ENCODE measurements at regions not wholly inside any gene's neighbourhood (a gene's known extent, or its start where the extent isn't known, plus 50 kb on each side); places are given as distances from the start of the nearest gene placed in this dataset.

GRCh38 chr15:37806808-37807207 lies 127.6 kb upstream of the TMCO5A start:
- intact Hi-C loops (cut with micrococcal nuclease) = no loop called here
- no peaks in the 10 kb centered on the region for H3K27me3 Mint-ChIP-seq (ENCODE audit: insufficient read depth)
- no peak overlapping the region for H3K4me3 Mint-ChIP-seq
- no peaks in the 10 kb centered on the region for H3K9me3 Mint-ChIP-seq
- no peak overlapping the region for H3K27ac Mint-ChIP-seq
- no peak for DNase-seq (ENCODE audit: low spot score)
- H3K36me3 Mint-ChIP-seq (ENCODE audit: low read depth) = no peaks in the 10 kb centered on the region
- H3K4me1 Mint-ChIP-seq (ENCODE audit: low read depth) = no peaks in the 10 kb centered on the region

GRCh38 chr15:37810381-37810780 lies 124.1 kb upstream of the TMCO5A start:
- no peaks in the 10 kb centered on the region for H3K4me1 Mint-ChIP-seq (ENCODE audit: low read depth)
- H3K27me3 Mint-ChIP-seq (ENCODE audit: insufficient read depth) = no peaks in the 10 kb centered on the region
- intact Hi-C loops (cut with micrococcal nuclease) = no loop called here

GRCh38 chr15:37813306-37813705 lies 121.1 kb upstream of the TMCO5A start:
- H3K27me3 Mint-ChIP-seq (ENCODE audit: insufficient read depth) = no peaks in the 10 kb centered on the region
- H3K4me3 Mint-ChIP-seq = no peak overlapping the region
- H3K36me3 Mint-ChIP-seq (ENCODE audit: low read depth) = no peaks in the 10 kb centered on the region
- DNase-seq (ENCODE audit: low spot score) = no peak
- H3K27ac Mint-ChIP-seq = no peak overlapping the region
- intact Hi-C loops (cut with micrococcal nuclease) = no loop called here
- H3K9me3 Mint-ChIP-seq = no peaks in the 10 kb centered on the region
- no peaks in the 10 kb centered on the region for H3K4me1 Mint-ChIP-seq (ENCODE audit: low read depth)

More at GRCh38 chr15:37810381-37810780, 124.1 kb upstream of the TMCO5A start:
- no peak for DNase-seq (ENCODE audit: low spot score)
- Mint-ChIP-seq H3K27ac (no peak overlapping the region), H3K9me3 (no peaks in the 10 kb centered on the region), H3K4me3 (no peak overlapping the region), H3K36me3 (ENCODE audit: low read depth) (no peaks in the 10 kb centered on the region)

- Mint-ChIP-seq H3K27ac (no peak overlapping the region), H3K4me3 (no peak overlapping the region), H3K9me3 (no peaks in the 10 kb centered on the region), H3K36me3 (ENCODE audit: low read depth) (no peaks in the 10 kb centered on the region), H3K4me1 (ENCODE audit: low read depth) (no peaks in the 10 kb centered on the region), H3K27me3 (ENCODE audit: insufficient read depth) (no peaks in the 10 kb centered on the region)
- no peak for DNase-seq (ENCODE audit: low spot score)
- intact Hi-C loops (cut with micrococcal nuclease) = no loop called here
These were observed 119.5 kb upstream of the TMCO5A start for GRCh38 chr15:37814847-37815515.

GRCh38 chr15:37818152-37818677 lies 116.2 kb upstream of the TMCO5A start:
- Mint-ChIP-seq H3K27me3 (ENCODE audit: insufficient read depth) (no peaks in the 10 kb centered on the region), H3K9me3 (no peaks in the 10 kb centered on the region)
- intact Hi-C loops (cut with micrococcal nuclease) = no loop called here

GRCh38 chr15:37819191-37819590 lies 115.2 kb upstream of the TMCO5A start:
- no peaks in the 10 kb centered on the region for H3K9me3 Mint-ChIP-seq
- no peaks in the 10 kb centered on the region for H3K36me3 Mint-ChIP-seq (ENCODE audit: low read depth)
- no peak for DNase-seq (ENCODE audit: low spot score)
- no peak overlapping the region for H3K27ac Mint-ChIP-seq
- H3K27me3 Mint-ChIP-seq (ENCODE audit: insufficient read depth) = no peaks in the 10 kb centered on the region
- H3K4me1 Mint-ChIP-seq (ENCODE audit: low read depth) = no peaks in the 10 kb centered on the region
- intact Hi-C loops (cut with micrococcal nuclease) = no loop called here
- H3K4me3 Mint-ChIP-seq = no peak overlapping the region

More at GRCh38 chr15:37818152-37818677, 116.2 kb upstream of the TMCO5A start:
- no peaks in the 10 kb centered on the region for H3K4me1 Mint-ChIP-seq (ENCODE audit: low read depth)
- no peak overlapping the region for H3K4me3 Mint-ChIP-seq
- no peaks in the 10 kb centered on the region for H3K36me3 Mint-ChIP-seq (ENCODE audit: low read depth)
- DNase-seq (ENCODE audit: low spot score) = no peak
- H3K27ac Mint-ChIP-seq = no peak overlapping the region

- Mint-ChIP-seq H3K27me3 (ENCODE audit: insufficient read depth) (peaks cover 3% of the 10 kb centered on the region), H3K9me3 (no peaks in the 10 kb centered on the region), H3K4me3 (no peak overlapping the region), H3K36me3 (ENCODE audit: low read depth) (no peaks in the 10 kb centered on the region), H3K27ac (no peak overlapping the region), H3K4me1 (ENCODE audit: low read depth) (no peaks in the 10 kb centered on the region)
- intact Hi-C loops (cut with micrococcal nuclease) = no loop called here
- DNase-seq (ENCODE audit: low spot score) = no peak
These were observed 113.9 kb upstream of the TMCO5A start for GRCh38 chr15:37820380-37821128.

- no peaks in the 10 kb centered on the region for H3K9me3 Mint-ChIP-seq
These were observed 110.7 kb upstream of the TMCO5A start for GRCh38 chr15:37823601-37824275.

GRCh38 chr15:37824717-37825382 lies 109.6 kb upstream of the TMCO5A start:
- peaks cover 3% of the 10 kb centered on the region for H3K27me3 Mint-ChIP-seq (ENCODE audit: insufficient read depth)
- H3K36me3 Mint-ChIP-seq (ENCODE audit: low read depth) = no peaks in the 10 kb centered on the region
- intact Hi-C loops (cut with micrococcal nuclease) = no loop called here
- no peak overlapping the region for H3K27ac Mint-ChIP-seq
- no peaks in the 10 kb centered on the region for H3K4me1 Mint-ChIP-seq (ENCODE audit: low read depth)
- H3K4me3 Mint-ChIP-seq = no peak overlapping the region
- H3K9me3 Mint-ChIP-seq = no peaks in the 10 kb centered on the region
- DNase-seq (ENCODE audit: low spot score) = no peak

More at GRCh38 chr15:37823601-37824275, 110.7 kb upstream of the TMCO5A start:
- no peaks in the 10 kb centered on the region for H3K36me3 Mint-ChIP-seq (ENCODE audit: low read depth)
- intact Hi-C loops (cut with micrococcal nuclease) = no loop called here
- H3K27me3 Mint-ChIP-seq (ENCODE audit: insufficient read depth) = peaks cover 3% of the 10 kb centered on the region
- H3K27ac Mint-ChIP-seq = no peak overlapping the region
- no peak overlapping the region for H3K4me3 Mint-ChIP-seq
- DNase-seq (ENCODE audit: low spot score) = no peak
- no peaks in the 10 kb centered on the region for H3K4me1 Mint-ChIP-seq (ENCODE audit: low read depth)

GRCh38 chr15:37837276-37837675 lies 97.2 kb upstream of the TMCO5A start:
- DNase-seq (ENCODE audit: low spot score) = no peak
- intact Hi-C loops (cut with micrococcal nuclease) = no loop called here

GRCh38 chr15:37847776-37848175 lies 86.7 kb upstream of the TMCO5A start:
- intact Hi-C loops (cut with micrococcal nuclease) = no loop called here
- H3K4me1 Mint-ChIP-seq (ENCODE audit: low read depth) = no peaks in the 10 kb centered on the region
- no peaks in the 10 kb centered on the region for H3K36me3 Mint-ChIP-seq (ENCODE audit: low read depth)
- no peak overlapping the region for H3K4me3 Mint-ChIP-seq
- H3K27me3 Mint-ChIP-seq (ENCODE audit: insufficient read depth) = no peaks in the 10 kb centered on the region
- H3K9me3 Mint-ChIP-seq = peaks cover 5% of the 10 kb centered on the region
- no peak for DNase-seq (ENCODE audit: low spot score)
- H3K27ac Mint-ChIP-seq = no peak overlapping the region

More at GRCh38 chr15:37837276-37837675, 97.2 kb upstream of the TMCO5A start:
- Mint-ChIP-seq H3K9me3 (no peaks in the 10 kb centered on the region), H3K4me1 (ENCODE audit: low read depth) (no peaks in the 10 kb centered on the region), H3K4me3 (no peak overlapping the region), H3K27ac (no peak overlapping the region), H3K36me3 (ENCODE audit: low read depth) (no peaks in the 10 kb centered on the region), H3K27me3 (ENCODE audit: insufficient read depth) (no peaks in the 10 kb centered on the region)

- H3K27me3 Mint-ChIP-seq (ENCODE audit: insufficient read depth) = no peaks in the 10 kb centered on the region
- intact Hi-C loops (cut with micrococcal nuclease) = no loop called here
- no peaks in the 10 kb centered on the region for H3K36me3 Mint-ChIP-seq (ENCODE audit: low read depth)
- H3K9me3 Mint-ChIP-seq = no peaks in the 10 kb centered on the region
- DNase-seq (ENCODE audit: low spot score) = no peak
- no peak overlapping the region for H3K27ac Mint-ChIP-seq
- no peaks in the 10 kb centered on the region for H3K4me1 Mint-ChIP-seq (ENCODE audit: low read depth)
- no peak overlapping the region for H3K4me3 Mint-ChIP-seq
These were observed 78.3 kb upstream of the TMCO5A start for GRCh38 chr15:37856109-37856508.

Data from activated T-helper 1 cell treated with anti-CD3 and anti-CD28 coated beads, Interleukin-12 subunit alpha, Interleukin-12 subunit beta, Interleukin-2, Interleukin-4 antibody, amounts not matched to agents 30 ng/mL and 10 ng/mL and 1 ng/mL, durations not matched to agents 14 hours and 24 hours and 36 hours (primary cell).